ENCODE measurements at regions not wholly inside any gene's neighbourhood (a gene's known extent, or its start where the extent isn't known, plus 50 kb on each side); places are given as distances from the start of the nearest gene placed in this dataset.
"Not testable (repeated sequence)": the region's sequence is repeated elsewhere in the genome, so short reads cannot be mapped to it uniquely, and the experiment has no call there.

DNA sequence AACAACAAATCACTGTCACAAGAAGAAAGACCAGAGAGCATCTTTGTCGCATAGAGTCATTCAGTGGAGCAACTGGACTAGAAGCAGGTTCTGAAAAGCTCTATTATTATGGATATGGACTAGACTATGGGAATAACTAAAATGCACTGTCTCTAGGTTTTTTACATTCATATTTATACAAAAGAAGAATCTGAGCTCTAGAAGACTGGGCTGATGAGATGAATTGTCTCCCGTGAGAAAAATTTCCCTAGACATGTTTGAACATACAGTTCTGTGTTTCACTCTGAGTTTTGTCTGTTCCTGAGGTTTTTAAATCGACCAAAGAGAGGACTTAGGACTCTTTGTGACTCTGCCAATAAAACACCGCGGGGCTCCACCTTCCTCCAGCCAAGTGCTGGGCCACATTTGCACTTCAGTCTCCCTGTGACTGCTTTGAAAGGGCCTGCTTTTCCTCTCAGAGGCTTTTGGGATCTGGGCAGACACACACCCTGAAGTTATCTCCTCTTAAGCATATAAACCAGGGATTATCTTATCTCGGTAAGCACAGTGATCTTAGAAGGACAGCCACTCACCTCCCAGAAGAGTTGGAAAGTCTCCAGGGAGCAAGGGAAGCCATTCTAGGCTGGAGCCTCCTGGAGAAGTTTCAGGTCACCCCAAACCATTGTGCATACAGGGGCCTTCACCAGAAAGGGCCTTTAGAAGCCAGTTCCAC is 101.0 kb upstream of the JCAD start:
- TF ChIP-seq, protein P1, sequence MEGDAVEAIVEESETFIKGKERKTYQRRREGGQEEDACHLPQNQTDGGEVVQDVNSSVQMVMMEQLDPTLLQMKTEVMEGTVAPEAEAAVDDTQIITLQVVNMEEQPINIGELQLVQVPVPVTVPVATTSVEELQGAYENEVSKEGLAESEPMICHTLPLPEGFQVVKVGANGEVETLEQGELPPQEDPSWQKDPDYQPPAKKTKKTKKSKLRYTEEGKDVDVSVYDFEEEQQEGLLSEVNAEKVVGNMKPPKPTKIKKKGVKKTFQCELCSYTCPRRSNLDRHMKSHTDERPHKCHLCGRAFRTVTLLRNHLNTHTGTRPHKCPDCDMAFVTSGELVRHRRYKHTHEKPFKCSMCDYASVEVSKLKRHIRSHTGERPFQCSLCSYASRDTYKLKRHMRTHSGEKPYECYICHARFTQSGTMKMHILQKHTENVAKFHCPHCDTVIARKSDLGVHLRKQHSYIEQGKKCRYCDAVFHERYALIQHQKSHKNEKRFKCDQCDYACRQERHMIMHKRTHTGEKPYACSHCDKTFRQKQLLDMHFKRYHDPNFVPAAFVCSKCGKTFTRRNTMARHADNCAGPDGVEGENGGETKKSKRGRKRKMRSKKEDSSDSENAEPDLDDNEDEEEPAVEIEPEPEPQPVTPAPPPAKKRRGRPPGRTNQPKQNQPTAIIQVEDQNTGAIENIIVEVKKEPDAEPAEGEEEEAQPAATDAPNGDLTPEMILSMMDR (IDR thresholded peaks at IDR 0.05; ENCODE audit: unreplicated experiment in 3 of 3): no peak
- no peaks in the 10 kb centered on the region for H3K36me3 Mint-ChIP-seq (ENCODE audit: low read depth)
- H3K4me1 Mint-ChIP-seq: no peaks in the 10 kb centered on the region
- no peak overlapping the region for H3K27ac Mint-ChIP-seq
- H3K9me3 Mint-ChIP-seq: peaks cover 13% of the 10 kb centered on the region
- peaks cover 15% of the 10 kb centered on the region for H3K27me3 Mint-ChIP-seq (ENCODE audit: low read depth)
- H3K4me3 Mint-ChIP-seq: no peak overlapping the region

DNA sequence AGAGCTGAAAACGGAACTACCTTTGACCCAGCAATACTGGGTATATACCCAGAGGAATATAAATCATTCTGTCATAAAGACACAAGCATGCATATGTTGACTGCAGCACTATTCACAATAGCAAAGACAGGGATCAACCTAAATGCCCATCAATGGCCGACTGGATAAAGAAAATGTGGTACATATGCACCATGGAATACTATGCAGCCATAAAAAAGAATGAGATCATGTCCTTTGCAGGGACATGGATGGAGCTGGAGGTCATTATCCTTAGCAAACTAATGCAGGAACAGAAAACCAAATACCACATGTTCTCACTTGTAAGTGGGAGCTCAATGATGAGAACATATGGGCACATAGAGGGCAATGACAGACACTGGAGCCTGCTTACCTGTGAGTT is 100.2 kb upstream of the JCAD start:
- not testable (repeated sequence) for H3K36me3 Mint-ChIP-seq (ENCODE audit: low read depth); H3K4me3 Mint-ChIP-seq; H3K27ac Mint-ChIP-seq; H3K27me3 Mint-ChIP-seq (ENCODE audit: low read depth); H3K4me1 Mint-ChIP-seq
- peaks cover 13% of the 10 kb centered on the region for H3K9me3 Mint-ChIP-seq

DNA sequence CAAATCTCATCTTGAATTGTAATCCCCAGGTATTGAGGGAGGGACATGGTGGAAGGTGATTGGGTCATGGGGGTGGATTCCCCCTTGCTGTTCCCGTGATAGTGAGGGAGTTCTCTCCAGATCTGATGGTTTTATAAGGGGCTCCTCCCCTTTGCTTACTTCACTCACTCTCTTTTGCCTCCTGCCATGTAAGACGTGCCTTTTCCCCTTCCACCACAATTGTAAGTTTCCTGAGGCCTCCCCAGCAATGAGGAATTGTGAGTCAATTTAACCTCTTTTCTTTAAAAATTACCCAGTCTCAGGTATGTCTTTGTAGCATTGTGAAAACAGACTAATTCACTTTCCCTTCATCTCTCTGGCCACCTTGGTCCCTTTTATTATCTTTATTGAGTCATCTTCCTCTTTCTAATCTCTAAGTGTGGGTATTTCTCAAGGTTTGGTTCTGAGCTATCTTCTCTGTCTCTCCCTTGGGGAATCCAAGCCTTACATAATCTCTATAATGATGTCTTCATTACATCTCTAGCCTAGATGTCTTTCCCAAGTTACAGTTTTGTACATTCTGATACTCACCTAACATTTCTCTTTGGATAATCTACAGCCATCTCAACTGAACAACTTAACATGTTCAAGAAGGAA is 99.1 kb upstream of the JCAD start:
- peaks cover 5% of the 10 kb centered on the region for H3K27me3 Mint-ChIP-seq (ENCODE audit: low read depth)
- H3K36me3 Mint-ChIP-seq (ENCODE audit: low read depth): no peaks in the 10 kb centered on the region
- peaks cover 17% of the 10 kb centered on the region for H3K9me3 Mint-ChIP-seq
- no peak overlapping the region for H3K27ac Mint-ChIP-seq
- TF ChIP-seq, protein P1 (IDR thresholded peaks at IDR 0.05; ENCODE audit: unreplicated experiment in 3 of 3): no peak
- H3K4me1 Mint-ChIP-seq: peaks cover 2% of the 10 kb centered on the region
- H3K4me3 Mint-ChIP-seq: no peak overlapping the region

DNA sequence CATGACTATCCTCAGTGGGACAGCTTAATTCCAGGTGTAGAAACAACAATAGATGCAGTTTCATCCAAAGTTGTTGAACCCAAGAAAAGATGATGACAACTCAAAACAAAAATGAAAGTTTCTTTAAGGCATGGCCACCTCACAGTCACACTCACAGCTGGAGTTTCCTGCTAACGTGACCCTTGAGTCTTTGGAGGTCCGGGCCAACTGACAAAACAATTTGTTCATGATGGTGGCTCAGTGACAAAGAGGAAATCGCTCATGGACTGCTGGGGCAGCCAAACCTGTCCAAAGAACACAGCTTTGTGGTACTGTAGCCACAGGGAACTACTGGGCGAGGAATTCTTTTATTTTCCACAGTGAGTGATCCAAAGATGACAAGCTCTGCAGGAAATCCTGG is 96.0 kb upstream of the JCAD start:
- TF ChIP-seq, protein P1 (IDR thresholded peaks at IDR 0.05; ENCODE audit: unreplicated experiment in 3 of 3): no peak
- no peak overlapping the region for H3K27ac Mint-ChIP-seq
- H3K9me3 Mint-ChIP-seq: peaks cover 19% of the 10 kb centered on the region
- no peaks in the 10 kb centered on the region for H3K27me3 Mint-ChIP-seq (ENCODE audit: low read depth)
- H3K4me3 Mint-ChIP-seq: no peak overlapping the region
- H3K36me3 Mint-ChIP-seq (ENCODE audit: low read depth): no peaks in the 10 kb centered on the region
- H3K4me1 Mint-ChIP-seq: peaks cover 8% of the 10 kb centered on the region

DNA sequence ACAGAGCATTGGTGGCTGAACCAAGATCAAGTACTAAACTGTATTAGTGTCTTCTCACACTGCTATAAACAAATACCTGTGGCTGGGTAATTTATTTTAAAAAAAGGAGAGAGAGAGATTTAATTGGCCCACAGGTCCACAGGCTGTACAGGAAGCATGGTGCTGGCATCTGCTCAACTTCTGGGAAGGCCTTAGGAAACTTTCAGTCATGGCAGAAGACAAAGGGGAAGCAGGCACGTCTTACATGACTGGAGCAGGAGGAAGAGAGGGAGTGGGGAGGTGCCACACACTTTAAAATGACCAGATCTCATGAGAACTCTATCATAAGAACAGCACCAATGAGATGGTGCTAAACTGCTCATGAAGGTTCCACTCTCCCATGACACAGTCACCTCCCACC is 95.2 kb upstream of the JCAD start:
- Mint-ChIP-seq H3K4me1 (peaks cover 8% of the 10 kb centered on the region), H3K27me3 (ENCODE audit: low read depth) (peaks cover 4% of the 10 kb centered on the region), H3K9me3 (peaks cover 23% of the 10 kb centered on the region), H3K27ac (no peak overlapping the region), H3K4me3 (no peak overlapping the region), H3K36me3 (ENCODE audit: low read depth) (no peaks in the 10 kb centered on the region)
- TF ChIP-seq, protein P1 (IDR thresholded peaks at IDR 0.05; ENCODE audit: unreplicated experiment in 3 of 3): no peak

DNA sequence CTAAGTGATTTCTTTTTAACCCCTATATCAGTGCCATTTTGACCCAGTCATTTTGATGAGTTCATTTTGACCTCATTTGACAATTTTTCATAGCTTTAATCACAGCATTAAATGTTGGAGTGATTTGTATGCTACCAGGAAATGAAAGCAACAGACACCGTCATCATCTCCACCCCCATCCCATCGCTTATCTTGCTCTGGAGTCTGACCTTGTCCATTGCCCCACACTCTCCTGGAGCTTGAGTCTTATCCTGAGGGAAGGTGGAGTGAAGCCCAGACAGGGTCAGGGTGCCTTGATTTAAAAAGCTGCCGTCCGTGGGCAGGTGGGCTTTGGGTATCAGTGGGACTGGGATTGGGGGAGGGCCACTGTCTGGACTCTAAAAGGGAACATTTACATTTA is 94.7 kb upstream of the JCAD start:
- Mint-ChIP-seq H3K27me3 (ENCODE audit: low read depth) (peaks cover 4% of the 10 kb centered on the region), H3K9me3 (peaks cover 26% of the 10 kb centered on the region), H3K4me1 (peaks cover 8% of the 10 kb centered on the region), H3K4me3 (no peak overlapping the region), H3K36me3 (ENCODE audit: low read depth) (no peaks in the 10 kb centered on the region), H3K27ac (no peak overlapping the region)
- TF ChIP-seq, protein P1 (IDR thresholded peaks at IDR 0.05; ENCODE audit: unreplicated experiment in 3 of 3): no peak

All from nephron (organoid).